Muscle of back (tissue), 3 donors: ENCODE measurements at regions not wholly inside any gene's neighbourhood (a gene's known extent, or its start where the extent isn't known, plus 50 kb on each side); places are given as distances from the start of the nearest gene placed in this dataset.
"Not testable (repeated sequence)": the region's sequence is repeated elsewhere in the genome, so short reads cannot be mapped to it uniquely, and the experiment has no call there.

ENCODE experiments used
- DNase-seq, 3 donors: peaks; one replicate each; pipeline versions ENCODE4 v3.0.0 to v3.0.0-alpha.2; 2013

DNA sequence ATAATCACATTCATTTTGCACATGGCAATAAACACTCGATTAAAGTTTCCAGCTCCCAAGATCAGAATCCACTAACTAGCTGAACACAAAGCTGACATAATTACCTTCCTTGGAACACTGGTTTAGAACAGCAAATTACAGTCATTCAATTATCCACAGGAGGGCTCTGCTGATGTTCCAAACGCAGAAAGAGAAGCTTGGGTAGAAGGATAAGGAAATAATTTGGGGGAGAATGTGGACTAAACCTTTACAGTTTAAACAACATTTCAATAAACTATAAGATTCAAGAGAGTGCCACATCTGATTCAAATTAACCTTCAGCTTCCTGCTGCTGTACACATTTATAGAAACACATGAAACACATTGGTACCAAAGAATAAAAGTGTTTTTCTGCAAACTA is 67.8 kb upstream of the ARL4C start:
- DNase-seq: peak; percentile 36 to 59 (median 50)

DNA sequence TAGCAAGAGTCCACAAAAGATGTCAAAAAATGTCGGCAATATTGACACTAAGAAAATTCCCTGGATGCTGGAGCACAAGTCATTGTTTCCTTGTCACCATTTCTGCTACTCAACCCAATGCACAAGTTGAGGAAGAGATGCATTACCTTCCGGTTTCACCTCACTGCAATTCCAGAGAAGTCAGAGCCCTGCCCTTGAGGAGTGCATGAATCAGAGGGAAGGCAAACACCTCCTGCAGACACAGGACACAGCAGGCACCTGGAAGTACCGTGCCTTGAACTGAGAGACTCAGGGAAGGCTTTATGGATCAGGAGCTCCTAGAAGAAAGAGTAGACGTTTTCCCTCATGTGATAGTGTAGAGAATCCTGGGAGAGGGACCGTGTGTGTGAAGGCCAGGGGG is 62.7 kb upstream of the ARL4C start:
- DNase-seq: no peak

DNA sequence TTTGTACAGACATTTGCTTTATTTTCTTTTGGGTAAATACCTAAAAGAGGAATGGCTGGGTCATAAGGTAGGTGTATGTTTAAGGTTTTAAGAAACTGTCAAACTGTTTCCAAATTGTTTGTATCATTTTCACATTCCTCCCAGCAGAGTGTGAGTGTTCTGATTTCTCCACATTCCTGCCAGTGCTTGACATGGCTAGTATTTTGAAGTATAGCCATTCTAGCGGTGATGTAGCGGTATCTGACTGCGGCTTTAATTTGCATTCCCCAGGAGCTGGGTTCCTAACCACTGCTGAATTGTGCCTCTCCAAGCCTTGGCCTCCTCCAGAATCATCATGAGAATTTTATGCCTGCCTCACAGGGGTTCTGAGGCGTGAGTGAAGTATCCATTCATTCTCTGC is 61.8 kb upstream of the ARL4C start:
- DNase-seq: no peak

DNA sequence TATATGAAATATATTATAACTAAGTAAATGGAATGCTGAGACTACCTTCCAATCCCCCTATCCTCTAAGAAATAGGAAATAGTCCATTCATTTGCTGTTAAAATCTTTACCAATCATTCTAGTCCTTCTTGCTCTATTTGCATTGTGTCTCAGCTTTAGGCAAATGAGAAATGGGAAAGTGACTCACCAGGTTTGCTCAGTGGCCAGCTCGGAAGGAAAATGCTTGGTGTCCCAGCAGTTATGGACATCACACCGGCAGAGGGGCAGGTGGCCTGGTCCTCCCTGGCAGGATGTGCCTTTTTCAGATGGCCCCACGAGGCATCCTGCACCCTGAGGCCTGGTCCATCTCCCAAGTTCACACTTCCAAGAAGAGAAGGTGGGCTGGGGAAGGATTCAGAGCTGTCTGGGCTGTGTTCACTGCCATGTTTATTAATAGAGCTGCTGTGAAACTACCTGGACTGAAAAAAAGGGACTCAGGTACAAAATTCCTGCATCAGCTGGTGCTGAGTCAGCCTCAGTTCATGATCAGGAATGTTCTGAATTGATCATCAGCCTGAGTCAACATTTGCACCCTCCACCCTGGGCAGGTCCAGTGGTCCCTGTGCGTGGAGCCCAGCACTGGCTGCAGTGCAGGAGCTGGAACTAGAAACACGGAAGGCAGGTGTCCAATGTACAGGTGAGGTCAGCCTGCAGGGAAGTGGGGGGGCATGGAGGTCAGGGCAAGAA is 60.1 kb upstream of the ARL4C start:
- no peak for DNase-seq

DNA sequence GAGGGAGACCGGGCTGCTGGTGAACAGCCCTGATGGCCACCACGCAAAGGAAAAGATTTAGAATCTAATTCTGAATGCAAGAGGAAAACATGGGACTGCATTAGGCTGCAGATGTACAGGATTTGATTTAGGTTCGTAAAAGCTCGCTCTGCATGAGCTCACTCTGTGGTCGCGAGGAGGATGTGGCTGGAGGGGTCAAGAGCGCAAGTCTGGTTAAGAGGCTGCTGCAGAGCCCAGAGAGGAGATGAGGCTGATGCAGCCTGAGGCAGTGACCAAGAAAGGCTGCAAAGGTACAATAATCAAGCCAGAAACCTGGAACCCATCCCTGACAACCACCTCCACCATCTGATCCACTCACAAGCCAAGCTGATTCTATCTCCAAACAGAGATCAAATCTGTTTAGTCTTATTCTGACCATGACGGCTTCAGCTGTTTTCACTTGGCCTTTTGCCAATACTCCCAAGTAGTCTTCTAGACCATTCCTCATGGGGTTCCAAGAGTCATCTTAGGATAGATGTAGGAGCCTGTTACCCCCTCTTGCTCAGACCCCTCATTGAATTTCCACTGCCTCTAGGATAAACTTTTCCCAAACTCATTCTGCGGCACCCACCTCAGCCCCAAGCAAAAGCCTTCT is 58.9 kb upstream of the ARL4C start:
- DNase-seq: no peak

DNA sequence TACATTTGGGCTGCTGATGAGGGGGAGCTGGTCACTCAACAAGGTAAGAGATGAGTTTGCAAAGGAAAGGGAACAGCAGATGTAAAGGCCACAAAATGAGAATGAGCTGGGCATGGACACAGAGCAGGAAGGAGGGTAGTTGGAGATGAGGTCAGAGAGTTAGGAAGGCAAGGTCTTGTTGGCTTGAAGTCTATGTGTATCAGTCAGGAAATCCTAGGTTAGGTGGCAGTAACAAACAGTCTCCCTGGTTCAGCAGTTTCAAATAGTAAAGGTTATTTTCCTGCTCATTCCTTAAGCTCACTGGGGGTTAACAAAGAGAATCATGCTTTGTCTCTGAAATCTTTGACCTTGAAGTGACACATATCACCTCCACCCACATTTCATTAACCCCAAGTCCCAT is 58.3 kb upstream of the ARL4C start:
- no peak for DNase-seq

DNA sequence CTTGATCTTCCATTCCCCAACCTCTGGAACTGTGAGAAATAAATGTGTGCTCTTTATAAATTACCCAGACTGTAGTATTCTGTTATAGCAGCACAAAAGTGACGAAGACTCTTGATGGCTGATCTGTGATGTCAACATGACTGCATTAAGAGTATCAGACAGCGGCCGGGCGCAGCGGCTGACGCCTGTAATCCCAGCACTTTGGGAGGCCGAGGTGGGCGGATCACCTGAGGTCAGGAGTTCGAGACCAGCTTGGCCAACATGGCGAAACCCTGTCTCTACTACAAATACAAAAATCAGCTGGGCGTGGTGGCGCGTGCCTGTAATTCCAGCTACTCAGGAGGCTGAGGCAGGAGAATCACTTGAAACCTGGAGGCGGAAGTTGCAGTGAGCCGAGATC is 56.3 kb upstream of the ARL4C start:
- DNase-seq: not testable (repeated sequence)

DNA sequence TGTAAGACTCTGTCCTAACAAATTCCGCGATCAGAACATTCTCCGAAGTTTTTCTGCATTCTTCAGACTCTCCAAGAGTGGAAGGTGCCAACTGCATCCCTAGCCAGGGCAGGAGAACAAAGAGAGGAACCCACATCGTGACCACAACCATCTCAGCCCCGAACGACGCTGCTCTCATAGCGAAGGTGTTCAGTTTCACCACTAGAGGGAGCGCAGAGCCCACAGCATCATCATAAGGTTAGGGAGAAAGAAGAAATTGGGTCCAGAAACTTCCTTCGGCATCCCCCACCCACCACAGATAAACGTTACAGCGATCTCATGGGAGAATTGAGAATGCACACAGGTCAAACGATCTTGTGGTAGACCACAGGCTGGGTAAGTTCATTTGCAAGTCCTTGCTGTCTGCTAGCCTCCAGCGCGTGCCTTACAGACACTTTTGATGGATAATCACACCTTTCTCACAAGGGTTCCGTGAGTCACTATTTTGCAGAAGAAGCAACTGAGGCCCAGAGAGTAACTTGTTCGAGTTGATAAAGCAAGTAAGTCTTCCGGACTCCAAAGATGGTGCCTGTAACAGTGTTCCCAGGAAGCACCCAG is 53.7 kb upstream of the ARL4C start:
- peak; percentile 75 to 85 (median 75) for DNase-seq

DNA sequence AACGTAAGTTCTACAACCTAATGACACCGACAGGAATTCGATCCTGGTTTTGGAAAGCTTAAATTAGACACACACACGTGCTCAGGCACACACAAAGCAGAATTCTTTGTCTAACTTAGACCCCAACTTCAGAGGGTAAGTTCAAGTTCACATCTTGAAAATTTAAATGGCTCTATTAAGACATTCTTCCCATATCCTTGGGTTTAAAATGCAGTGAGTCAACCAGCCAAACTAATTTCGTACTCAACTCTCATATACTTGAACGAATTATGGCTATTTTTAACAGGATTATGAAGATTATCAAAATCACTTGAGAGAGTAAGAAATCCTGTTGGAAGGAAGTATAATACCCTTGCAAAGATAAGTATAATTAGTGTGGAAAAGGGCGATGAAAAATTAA is 53.2 kb upstream of the ARL4C start:
- DNase-seq: no peak

DNA sequence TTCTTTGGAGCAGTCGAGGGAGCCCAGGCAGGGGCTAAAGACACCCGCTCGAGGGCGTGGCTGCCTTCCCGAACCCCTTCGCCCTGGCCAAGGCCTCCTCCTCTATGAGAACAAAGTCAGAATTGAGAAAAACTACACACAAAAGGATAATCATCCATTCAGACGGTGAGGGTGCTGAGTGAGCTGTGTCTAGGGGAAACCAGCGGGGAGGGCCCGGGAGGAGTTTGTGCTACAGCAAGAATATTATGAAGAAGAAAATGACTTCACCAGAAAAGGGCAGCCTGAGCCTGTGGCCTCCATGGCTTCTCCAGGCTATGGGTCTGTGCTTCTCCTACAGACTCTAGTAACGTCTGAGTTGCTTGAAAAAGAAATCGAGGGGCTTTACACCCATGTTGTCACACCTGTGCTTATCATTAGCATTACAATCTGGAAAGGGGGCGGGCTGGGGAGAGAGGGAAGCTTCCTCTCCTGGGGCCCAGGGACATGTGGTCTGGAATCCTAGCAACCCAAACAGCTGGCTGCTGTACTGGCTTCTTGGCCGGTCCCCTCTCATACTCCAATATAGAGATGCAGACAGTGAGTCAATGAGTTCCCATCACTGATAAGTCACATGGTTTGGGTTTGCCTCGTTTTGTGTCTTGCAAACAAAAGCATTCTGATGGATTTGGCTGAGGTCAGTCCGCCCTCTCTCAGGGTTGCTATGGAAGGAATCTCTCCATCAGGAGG is 52.0 kb upstream of the ARL4C start:
- peak; percentile 71 to 89 (median 83) for DNase-seq

DNA sequence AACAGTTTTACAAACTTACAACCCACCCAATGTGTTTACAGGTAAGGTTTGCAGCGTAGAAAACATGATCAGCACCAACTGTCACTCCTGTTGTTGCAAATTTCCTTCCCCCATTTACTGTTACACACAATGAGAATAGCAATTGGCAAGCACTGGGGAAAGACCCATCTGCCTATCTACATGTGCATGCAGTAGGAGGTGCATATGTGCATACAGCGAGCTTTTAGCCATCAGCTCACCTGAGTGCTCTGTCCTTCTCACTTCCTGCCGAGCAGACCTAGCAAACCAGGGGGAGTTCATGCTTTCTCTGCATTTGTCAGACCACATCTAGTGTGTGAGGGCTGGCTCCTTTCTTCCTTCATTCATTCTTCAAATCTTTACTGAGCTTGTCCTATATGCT is 49.9 kb upstream of the ARL4C start:
- no peak for DNase-seq
